HT-29 (cell line): ENCODE measurements at regions not wholly inside any gene's neighbourhood (a gene's known extent, or its start where the extent isn't known, plus 50 kb on each side); places are given as distances from the start of the nearest gene placed in this dataset.
"Not testable (repeated sequence)": the region's sequence is repeated elsewhere in the genome, so short reads cannot be mapped to it uniquely, and the experiment has no call there.

Experiments
- DNase-seq: peaks from one replicate; pipeline ENCODE4 v3.0.0-alpha.2; 2015; ENCODE audit warnings: low spot score

DNA sequence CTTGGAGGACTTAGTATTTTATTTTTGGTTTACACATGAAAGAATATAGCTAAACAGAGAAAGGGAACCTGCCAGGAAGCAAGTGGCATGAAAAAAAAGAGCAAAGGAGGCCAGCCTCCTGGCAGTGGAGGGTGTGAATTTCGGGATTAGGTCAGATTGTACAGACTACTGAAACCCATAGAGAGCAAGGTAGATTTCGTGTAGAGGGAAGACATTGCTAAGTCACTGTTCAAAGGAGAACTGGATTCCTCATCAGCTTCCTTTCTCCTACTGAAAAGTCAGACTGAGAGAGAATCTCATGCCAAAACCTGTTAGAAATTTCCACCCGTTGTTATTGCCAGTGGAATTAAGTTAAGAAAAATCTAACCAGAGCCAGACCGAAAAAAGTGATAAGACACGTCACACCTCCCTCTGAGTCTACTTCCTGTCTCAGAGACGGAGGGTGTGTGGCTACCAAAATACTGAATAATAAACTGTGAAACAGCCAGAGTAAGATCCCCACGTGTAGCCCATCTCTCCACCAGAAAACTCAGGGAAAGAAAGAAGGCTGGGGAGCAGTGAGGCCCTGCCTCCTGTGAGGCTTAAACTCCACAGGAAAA lies 118.8 kb downstream of the SKIDA1 start:
- no peak for DNase-seq

DNA sequence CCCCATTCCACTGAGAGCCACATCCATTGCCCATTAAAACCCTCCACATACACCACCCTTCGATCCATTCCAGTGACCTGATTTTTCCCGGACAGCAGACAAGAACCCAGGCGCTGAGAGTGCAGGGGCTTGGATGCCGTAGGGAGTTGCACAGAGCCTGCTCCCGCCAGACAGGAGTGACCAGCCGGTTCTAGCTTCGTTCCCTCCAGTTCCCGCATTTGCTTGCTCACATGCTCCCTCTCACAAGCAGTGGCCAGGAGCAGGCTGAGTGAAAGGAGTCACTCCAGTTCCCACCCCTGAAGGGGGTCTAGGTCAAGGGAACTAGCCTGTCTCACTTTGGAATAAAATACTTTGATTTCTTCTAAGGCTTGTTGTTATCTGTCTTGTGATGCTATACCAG lies 119.5 kb downstream of the SKIDA1 start:
- no peak for DNase-seq

DNA sequence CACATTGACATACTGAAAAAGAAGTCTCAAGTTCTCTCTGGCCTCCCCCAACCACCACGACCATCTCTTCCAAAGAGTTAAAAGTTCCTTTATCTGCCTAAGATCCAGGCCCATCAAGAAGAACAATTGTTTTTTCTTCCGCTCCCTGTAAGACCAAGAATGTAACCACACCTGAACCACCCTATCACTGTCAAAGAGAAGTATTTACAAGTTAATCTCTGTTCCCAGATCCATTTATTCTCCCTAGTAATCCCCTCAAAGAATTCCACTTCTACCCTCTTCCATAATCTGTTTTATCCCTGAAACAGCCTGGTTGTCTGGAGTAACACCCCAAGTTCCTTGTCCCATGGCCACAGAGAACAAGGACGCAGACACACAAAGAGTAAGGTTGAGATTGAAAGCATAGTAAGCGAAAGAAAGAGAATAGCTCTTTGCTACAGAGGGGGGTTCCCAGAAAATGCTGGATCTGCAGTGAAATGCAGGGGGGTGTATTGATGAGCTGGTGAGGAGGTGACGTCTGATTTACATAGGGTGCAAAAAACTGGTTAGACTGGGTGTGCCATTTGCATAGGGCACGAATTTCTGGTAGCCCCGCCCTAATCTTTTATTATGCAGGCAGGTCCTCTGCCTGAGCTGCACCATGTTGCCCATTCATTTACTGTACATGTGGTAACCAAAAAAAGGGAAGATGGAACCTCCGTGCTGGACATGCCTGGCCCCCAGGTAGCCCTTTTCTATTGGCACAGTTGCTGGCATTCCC lies 122.0 kb downstream of the SKIDA1 start:
- DNase-seq = peak; percentile 28

DNA sequence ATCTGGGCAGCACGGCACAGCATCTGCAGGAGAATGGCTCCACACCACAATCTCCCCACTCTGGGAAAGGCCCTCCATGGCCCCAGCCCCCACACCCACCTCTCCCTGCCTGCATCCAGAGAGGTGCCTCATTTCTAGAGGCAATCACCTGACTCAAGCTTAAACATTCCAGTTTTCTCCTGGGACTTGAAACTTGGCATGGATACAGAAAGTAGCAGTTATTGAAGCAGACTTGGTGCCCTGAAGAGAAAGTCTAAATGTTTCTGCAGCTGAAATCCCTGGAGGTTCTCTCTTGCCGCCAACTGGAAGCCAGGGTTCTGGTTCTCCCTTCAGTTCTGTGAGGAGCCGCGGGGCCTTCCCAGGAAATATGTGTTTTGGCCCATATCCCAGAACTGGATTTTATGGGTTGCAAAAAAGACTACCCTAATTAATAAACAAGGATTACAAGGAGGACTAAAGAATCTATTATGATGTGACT lies 122.8 kb downstream of the SKIDA1 start:
- DNase-seq = peak; percentile 19

DNA sequence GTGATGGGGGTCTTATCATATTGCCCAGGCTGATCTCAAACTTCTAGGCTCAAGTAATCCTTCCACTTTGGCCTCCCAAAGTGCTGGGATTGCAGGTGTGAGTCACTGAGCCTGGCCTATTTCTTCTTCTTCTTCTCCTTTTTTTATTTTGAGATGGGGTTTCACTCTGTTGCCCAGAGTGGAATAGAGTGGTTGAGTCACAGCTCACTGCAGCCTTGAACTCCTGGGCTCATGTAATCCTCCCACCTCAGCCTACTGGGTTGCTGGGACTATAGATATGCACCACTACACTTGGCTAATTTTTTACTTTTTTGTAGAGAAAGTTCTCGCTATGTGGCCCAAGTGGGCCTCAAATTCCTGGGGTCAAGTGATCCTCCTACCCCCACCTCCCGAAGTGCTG lies 124.3 kb downstream of the SKIDA1 start:
- DNase-seq = no peak

DNA sequence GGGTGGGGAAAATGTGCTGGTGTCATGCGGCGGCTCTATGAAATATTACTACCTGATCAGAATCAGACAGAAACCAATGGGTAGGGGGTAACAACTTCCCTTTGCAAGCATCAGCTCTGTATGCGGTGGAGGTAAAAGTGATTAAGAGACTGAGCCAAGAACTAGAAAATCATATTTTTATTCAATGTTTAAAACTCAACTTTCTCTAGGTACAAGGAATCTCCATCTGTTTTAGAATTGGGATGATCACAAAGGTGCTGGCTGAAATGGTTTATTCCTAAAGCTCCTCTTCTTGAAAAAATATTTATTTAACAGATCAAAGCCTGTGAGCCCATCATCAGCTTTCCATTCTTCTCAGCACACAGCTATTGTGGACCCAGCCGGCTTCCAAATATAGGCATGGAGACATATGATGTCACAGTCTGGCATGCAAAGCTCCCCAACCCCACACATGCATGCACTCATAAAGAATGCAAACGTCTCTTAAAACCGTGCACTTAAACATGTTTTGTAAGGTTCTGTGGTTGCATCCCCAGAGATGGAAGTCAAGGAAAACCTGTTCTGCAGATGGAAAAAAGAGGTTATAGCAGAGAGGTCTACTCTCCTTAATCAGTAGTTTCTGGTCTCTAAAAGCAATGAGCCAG lies 126.0 kb downstream of the SKIDA1 start:
- DNase-seq = no peak

DNA sequence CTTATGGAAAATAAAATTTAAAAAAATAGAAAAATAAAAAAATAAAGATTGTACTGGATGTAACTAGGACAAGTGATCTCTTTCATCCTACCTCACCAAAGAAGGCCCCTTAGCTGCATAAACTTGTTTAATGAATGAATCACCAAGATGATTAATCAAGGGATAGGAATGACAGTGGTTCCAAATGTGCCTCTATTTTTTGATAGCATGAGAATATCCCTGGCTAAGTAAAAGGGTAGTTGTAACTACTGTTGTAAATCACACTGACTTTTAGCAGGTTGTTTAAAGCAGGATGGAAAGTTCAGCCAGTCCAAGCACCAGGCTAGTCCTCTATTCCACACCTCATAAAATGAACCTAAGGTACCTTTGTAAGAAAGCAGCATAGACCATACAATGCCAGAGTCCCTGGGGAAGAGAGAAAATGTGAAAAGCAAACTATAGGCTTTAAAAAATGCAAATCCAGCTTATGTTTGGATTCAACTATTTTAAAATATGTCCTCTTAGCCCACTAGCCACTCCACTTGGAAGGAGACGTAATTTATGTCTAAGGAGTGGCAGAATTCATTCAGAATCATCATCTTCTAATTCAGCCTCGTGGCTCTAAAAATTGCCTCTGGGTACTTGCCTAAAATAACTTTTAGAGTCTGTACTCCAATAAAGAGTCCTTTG lies 126.8 kb downstream of the SKIDA1 start:
- peak; percentile 19 for DNase-seq

DNA sequence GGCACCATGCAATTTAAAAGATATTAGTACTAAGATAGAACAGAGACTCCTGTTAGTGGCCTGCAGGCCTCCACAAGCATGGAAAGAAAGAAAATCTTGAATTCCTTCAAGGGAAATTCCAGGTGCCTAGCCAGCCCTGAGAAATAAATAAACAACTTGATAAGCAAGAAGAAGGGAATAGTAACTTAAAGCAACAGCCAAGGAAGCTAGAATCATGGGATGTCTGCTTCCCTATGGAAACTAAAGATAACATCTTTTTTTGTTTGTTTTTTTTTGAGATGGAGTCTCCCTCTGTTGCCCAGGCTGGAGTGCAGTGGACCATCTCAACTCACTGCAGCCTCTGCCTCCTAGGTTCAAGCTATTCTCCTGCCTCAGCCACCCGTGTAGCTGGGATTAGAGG lies 128.6 kb downstream of the SKIDA1 start:
- DNase-seq = no peak

DNA sequence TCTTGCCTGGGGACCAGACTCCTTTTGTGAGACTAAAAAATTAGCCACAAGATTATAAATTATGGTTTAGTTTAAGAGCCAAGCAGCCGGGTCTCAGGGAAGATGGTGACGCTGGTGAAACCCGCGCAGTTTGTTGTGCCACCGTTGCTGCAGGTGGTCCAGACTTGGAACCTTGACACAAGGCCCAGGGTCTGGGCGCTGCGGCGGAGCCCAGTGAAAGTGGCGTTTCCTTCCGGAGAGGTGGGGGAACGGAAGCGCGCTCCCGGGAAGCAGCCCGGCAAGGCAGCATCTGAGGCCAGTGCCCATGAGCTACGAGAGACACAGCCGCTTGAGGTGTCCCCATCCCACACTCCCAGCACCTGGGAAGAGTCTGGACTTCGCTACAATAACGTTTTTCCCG lies 131.6 kb downstream of the SKIDA1 start:
- no peak for DNase-seq

DNA sequence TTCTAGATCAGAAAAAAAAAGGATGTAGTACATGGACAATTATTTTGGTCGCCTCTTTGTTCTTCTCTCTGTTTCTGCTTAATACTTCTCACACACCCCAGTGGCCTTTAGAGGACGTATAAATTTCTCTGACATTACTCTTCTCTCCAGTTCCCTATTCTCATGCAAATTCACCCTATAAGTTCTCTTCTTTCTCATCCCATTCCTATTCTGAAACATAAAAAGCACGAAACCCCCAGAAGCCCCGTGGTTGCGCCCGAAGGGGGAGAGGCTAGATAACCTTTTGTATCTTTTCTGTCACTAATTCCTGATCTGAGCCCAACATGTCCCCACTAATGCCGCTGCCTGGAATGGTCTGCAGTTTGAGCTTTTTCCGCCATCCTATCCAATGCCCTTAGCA lies 136.9 kb downstream of the SKIDA1 start:
- DNase-seq = no peak

DNA sequence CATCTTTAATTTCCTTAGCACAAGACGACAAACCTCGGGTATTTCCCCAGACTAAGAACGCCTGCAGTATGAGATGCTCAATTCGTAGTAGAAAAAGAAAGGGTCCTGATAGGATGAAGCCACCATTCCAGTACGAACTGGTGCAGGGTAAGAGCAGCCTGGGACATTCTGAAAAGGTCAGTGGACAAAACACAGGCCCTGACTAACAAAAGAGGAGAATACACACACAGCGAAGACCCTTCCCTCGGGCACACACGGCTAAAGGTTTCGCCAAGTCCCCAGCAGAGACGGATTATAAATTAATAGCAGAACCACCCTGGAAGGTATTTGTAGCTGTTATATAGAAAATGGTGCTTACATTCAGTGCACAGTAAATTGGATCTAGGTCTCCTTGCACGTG lies 137.6 kb downstream of the SKIDA1 start:
- no peak for DNase-seq

DNA sequence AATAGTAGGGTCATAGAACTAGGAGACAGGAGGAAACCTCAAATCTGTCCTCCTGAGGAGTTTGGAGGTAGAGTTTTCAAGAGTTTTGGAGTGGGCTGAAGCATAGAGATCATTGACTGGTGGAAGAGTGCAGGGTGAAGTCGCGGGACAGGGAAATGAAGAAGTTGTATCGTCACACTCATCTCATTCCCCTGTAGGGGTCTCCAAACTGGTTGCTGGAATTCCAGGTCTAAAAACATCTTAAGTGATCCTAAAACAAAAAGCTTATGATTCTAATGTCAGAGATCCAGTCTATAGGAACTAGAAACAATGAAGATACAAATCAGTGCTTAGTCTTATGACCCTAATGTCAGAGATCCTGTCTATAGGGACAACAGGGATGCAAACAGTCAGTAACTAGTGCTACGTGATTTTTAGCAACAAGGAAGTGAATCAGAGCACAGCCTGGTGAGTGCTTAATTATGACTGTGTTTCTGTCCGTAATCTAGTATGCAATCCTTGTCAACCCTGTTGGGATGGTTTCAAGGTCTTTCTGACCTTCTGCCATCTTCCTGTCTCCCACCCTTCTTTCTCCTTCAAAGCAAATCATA lies 139.4 kb downstream of the SKIDA1 start:
- DNase-seq = no peak

DNA sequence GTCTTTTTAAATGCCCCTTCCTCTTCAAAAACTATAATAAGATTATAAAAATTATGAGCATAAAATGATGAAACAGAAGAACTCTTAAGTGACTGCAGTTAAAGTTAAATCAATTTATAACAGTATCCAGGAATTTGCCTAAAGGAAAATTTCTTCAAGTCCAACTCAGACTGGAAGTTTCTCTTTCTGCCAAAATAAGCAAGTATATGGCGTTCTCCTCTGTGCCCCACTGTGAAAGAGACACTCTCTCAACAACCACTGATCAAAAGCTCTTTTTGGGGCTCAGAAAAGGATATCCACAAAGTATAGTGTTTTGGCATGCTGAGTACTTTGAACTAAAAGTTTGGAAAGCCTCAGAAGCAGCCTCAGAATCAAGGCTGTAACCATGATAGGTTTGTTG lies 139.9 kb downstream of the SKIDA1 start:
- no peak for DNase-seq

DNA sequence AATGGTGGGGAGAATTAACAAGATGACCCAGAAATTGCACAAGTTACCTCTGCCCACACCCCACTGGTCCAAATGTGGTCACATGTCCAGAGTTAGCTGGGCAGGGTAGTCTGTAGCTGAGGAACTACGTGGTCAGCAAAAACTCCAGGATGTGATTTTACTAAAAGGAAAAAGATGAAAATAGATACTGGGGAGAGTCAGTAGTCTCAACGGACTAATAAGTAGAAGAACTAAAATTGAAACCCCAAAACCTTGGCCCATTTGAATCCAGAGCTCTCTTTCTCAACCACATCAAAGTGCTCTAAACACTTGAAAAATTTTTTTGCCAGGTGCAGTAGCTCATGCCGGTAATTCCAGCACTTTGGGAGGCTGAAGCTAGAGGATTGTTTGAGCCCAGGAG lies 146.3 kb downstream of the SKIDA1 start:
- no peak for DNase-seq

DNA sequence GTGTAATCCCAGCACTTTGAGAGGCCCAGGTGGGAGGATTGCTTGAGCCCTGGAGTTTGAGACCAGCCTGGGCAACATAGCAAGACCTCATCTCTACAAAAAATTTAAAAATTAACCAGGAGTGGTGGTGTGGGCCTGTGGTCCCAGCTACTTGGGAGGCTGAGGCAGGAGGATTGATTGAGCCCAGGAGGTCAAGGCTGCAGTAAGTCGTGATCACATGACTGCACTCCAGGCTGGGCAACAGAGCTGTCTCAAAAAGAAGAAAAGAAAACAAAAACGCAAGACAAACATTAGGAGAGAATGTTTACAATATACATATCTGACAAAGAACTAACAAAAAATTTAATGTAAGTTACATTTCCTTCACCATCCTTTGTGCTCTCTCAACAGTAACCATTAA lies 150.2 kb downstream of the SKIDA1 start:
- DNase-seq = not testable (repeated sequence)

DNA sequence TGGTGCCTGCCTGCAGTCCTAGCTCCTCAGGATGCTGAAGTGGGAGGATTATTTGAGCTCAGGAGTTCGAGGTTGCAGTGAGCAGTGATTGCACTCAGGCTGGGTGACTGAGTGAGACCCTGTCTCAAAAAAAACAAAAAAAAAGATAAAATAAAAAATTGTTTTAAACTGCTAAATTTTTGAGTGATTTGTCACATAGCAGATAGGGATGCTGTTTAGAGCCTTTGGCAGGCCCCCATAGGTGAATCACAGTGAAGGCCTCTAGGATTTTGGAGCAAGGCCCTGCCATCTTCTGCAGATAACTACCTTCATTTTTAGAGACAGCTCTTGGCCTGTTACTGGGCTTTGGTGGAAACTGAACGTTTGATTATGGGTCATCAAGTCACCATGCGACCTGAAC lies 151.6 kb downstream of the SKIDA1 start:
- DNase-seq = not testable (repeated sequence)

DNA sequence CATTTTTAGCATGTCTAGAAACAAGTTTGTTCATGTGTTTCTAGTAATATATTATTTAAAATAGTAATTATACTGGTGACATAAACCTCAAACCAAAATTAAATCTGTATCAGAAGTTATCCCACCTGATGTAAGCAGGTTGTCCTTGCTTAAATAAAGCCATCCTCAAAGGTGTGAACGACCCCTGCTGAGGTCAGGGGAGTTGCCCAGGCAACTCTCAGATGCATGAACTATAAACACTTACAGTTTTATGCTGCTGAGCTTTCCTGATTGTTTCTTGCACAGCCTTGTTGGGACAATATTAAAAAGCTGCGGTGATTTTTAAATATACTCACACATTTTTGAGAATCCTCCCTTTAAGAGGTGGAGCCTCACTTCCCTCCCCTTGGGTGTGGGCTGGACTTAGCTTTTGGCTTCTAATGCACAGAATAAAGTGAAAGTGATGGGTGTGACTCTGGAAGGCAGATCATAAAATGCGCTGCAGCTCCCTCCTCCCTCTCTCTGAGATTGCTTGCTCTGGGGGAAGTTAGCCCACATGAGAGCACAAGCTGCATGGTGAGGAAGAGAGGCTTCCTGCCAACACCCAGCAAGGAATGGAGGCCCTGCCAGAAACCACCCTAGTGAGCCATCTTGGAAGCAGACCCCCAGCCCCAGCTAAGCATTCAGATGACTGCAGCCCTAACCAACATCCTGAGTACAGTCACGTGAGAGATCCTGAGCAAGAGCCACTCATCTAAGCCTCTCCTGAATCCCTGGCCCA lies 152.7 kb downstream of the SKIDA1 start:
- peak; percentile 27 for DNase-seq

DNA sequence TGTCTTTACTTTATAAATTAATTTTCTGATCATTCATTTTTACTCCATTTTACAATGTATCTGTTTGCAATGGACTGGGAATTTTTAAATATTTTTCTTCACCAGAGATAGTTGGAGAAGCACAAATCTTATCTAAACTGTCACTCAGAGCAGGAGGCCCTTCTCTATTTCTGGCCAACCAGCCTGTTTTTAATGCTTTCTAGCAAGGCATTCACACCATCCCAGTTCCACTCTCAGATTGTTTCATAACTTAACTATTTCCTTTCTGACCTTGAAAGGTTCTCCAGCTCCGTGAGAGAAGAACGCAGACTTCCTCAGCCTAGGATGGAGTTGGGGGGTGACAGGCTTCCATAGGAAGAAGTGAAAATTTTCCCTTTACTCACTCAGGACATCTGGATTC lies 155.8 kb downstream of the SKIDA1 start:
- DNase-seq = no peak

DNA sequence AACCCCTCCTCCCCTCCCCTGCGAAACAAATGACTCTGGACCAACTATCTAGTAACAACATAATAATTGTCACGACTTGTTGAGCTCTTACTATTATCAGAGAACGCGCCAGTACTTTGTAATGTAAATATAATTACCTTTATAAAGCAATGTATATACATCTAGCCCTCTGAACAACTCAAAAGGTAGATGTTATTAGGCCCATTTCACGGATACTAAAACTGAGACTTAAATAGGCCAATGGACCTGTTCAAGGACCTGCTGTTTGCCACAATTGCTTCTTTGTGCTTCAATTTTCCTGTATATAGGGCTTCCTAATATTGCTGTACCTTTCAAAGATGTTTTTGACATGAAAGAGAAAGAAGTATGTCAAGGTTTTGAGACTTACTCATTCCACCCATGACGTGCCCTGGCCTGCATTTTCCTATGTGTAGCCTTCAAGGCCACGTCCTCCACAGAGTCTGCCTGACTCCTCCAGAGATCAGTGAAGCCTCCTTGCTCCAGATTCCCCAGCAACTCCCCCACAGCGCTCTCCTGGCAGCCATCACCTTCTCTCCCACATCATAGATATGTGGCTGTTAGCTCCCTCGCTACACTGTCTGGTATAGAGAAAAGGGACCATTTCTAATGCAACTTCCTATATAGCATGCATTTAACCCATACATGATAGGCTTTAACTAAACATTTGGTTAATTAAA lies 156.6 kb downstream of the SKIDA1 start:
- no peak for DNase-seq

DNA sequence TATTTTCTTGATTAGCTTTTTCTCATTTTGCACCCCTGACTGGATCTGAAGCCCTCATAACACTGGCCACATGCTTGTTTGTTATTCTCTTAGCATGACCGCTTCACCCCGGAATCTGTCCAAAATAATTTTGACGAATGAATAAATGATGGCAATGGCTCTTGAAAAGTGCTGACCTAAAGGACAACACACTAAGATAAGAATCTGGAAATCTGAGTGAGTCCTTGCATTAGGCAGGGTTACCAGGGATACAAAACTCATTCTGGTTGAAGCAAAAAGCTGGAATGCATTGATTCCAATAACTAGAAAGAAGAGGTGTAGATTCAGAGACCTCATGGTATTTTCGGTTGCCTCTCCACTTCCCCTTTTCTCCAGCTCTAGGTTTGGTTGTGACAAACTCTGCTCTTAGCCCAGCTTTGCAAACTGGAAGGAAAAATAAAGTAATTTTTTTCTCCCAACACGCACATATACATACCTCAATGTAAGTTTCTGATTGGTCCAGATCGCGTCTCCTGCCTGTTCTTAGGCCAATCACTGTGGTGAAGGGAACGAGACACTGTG lies 157.4 kb downstream of the SKIDA1 start:
- DNase-seq = no peak
